ENCODE measurements at regions not wholly inside any gene's neighbourhood (a gene's known extent, or its start where the extent isn't known, plus 50 kb on each side); places are given as distances from the start of the nearest gene placed in this dataset.
A peak's percentile ranks its signal among the peaks of the same experiment; 100 is the strongest.

- FAIRE-seq, result no peak
- no peak for DNase-seq (ENCODE audit: low spot score)
These were observed 1472.8 kb downstream of the PCDH7 start for GRCh38 chr4:32192991-32193390.

GRCh38 chr4:32196950-32197688, 1477.0 kb downstream of the PCDH7 start:
- DNase-seq (ENCODE audit: low spot score) (peak; percentile 60), FAIRE-seq (peak; percentile 89)

- FAIRE-seq, result no peak
- no peak for DNase-seq (ENCODE audit: low spot score)
These were observed 1479.5 kb downstream of the PCDH7 start for GRCh38 chr4:32199639-32200038.

GRCh38 chr4:32203340-32203739, 1483.2 kb downstream of the PCDH7 start:
- DNase-seq (ENCODE audit: low spot score) (no peak), FAIRE-seq (no peak)

GRCh38 chr4:32206756-32207155, 1486.6 kb downstream of the PCDH7 start:
- DNase-seq (ENCODE audit: low spot score) (no peak), FAIRE-seq (no peak)

- FAIRE-seq (no peak), DNase-seq (ENCODE audit: low spot score) (no peak)
These were observed 1487.3 kb downstream of the PCDH7 start for GRCh38 chr4:32207456-32207855.

- FAIRE-seq (no peak), DNase-seq (ENCODE audit: low spot score) (no peak)
These were observed 1495.1 kb downstream of the PCDH7 start for GRCh38 chr4:32215277-32215676.

- FAIRE-seq (no peak), DNase-seq (ENCODE audit: low spot score) (no peak)
These were observed 1496.3 kb downstream of the PCDH7 start for GRCh38 chr4:32216502-32216901.

- no peak for FAIRE-seq
- no peak for DNase-seq (ENCODE audit: low spot score)
These were observed 1499.3 kb downstream of the PCDH7 start for GRCh38 chr4:32219306-32220075.

GRCh38 chr4:32226204-32226603, 1506.0 kb downstream of the PCDH7 start:
- DNase-seq (ENCODE audit: low spot score), result peak; percentile 63
- peak; percentile 73 for FAIRE-seq

- DNase-seq (ENCODE audit: low spot score), result no peak
- no peak for FAIRE-seq
These were observed 1506.6 kb downstream of the PCDH7 start for GRCh38 chr4:32226733-32227132.

- no peak for FAIRE-seq
- no peak for DNase-seq (ENCODE audit: low spot score)
These were observed 1523.8 kb downstream of the PCDH7 start for GRCh38 chr4:32243926-32244325.

GRCh38 chr4:32249040-32249439, 1528.9 kb downstream of the PCDH7 start:
- FAIRE-seq (no peak), DNase-seq (ENCODE audit: low spot score) (no peak)

- FAIRE-seq, result no peak
These were observed 1531.0 kb downstream of the PCDH7 start for GRCh38 chr4:32251126-32251525.

GRCh38 chr4:32251926-32252325, 1531.8 kb downstream of the PCDH7 start:
- FAIRE-seq, result no peak
- DNase-seq (ENCODE audit: low spot score), result no peak

More at GRCh38 chr4:32251126-32251525, 1531.0 kb downstream of the PCDH7 start:
- DNase-seq (ENCODE audit: low spot score), result no peak

GRCh38 chr4:32254216-32254615, 1534.0 kb downstream of the PCDH7 start:
- no peak for DNase-seq (ENCODE audit: low spot score)
- no peak for FAIRE-seq

GRCh38 chr4:32258986-32259385, 1538.8 kb downstream of the PCDH7 start:
- DNase-seq (ENCODE audit: low spot score) (no peak), FAIRE-seq (no peak)

- DNase-seq (ENCODE audit: low spot score) (no peak), FAIRE-seq (no peak)
These were observed 1541.0 kb downstream of the PCDH7 start for GRCh38 chr4:32261196-32261595.

GRCh38 chr4:32268863-32269262, 1548.7 kb downstream of the PCDH7 start:
- FAIRE-seq (no peak), DNase-seq (ENCODE audit: low spot score) (no peak)

GRCh38 chr4:32290102-32290501, 1569.9 kb downstream of the PCDH7 start:
- DNase-seq (ENCODE audit: low spot score), result no peak
- no peak for FAIRE-seq

- DNase-seq (ENCODE audit: low spot score), result no peak
- FAIRE-seq, result no peak
These were observed 1598.8 kb downstream of the PCDH7 start for GRCh38 chr4:32318926-32319325.

- DNase-seq (ENCODE audit: low spot score) (no peak), FAIRE-seq (no peak)
These were observed 1601.3 kb downstream of the PCDH7 start for GRCh38 chr4:32321421-32321820.

GRCh38 chr4:32334759-32335158, 1614.6 kb downstream of the PCDH7 start:
- FAIRE-seq (no peak), DNase-seq (ENCODE audit: low spot score) (no peak)
